NCI-H187 (cell line): ENCODE measurements at regions not wholly inside any gene's neighbourhood (a gene's known extent, or its start where the extent isn't known, plus 50 kb on each side); places are given as distances from the start of the nearest gene placed in this dataset.

Source experiments
- DNase-seq, 2 experiments: peaks; one replicate each; lab custom pipeline; 2025; lab: John Stamatoyannopoulos, UW

- DNase-seq = no peak
Observed at GRCh38 chr13:73966331-73966730, 167.9 kb downstream of the KLF12 start.

GRCh38 chr13:73962284-73962683 is 171.9 kb downstream of the KLF12 start:
- DNase-seq = no peak

GRCh38 chr13:73961181-73961580 is 173.0 kb downstream of the KLF12 start:
- DNase-seq = no peak

- DNase-seq = no peak
Observed at GRCh38 chr13:73960474-73960873, 173.7 kb downstream of the KLF12 start.

GRCh38 chr13:73958657-73959397 is 175.4 kb downstream of the KLF12 start:
- DNase-seq = no peak

- no peak for DNase-seq
Observed at GRCh38 chr13:73957889-73958288, 176.3 kb downstream of the KLF12 start.

- no peak for DNase-seq
Observed at GRCh38 chr13:73956795-73957408, 177.3 kb downstream of the KLF12 start.

GRCh38 chr13:73955977-73956500 is 178.2 kb downstream of the KLF12 start:
- no peak for DNase-seq

GRCh38 chr13:73954808-73955207 is 179.4 kb downstream of the KLF12 start:
- DNase-seq = no peak

GRCh38 chr13:73952648-73953047 is 181.6 kb downstream of the KLF12 start:
- DNase-seq = no peak

GRCh38 chr13:73948848-73949529 is 185.2 kb downstream of the KLF12 start:
- DNase-seq = no peak

- DNase-seq = no peak
Observed at GRCh38 chr13:73945871-73946270, 188.3 kb downstream of the KLF12 start.

GRCh38 chr13:73945382-73945781 is 188.8 kb downstream of the KLF12 start:
- no peak for DNase-seq

GRCh38 chr13:73943965-73944233 is 190.3 kb downstream of the KLF12 start:
- no peak for DNase-seq

- no peak for DNase-seq
Observed at GRCh38 chr13:73943137-73943964, 190.9 kb downstream of the KLF12 start.

GRCh38 chr13:73941752-73942151 is 192.5 kb downstream of the KLF12 start:
- no peak for DNase-seq

GRCh38 chr13:73940098-73940497 is 194.1 kb downstream of the KLF12 start:
- peak; percentile 59 to 88 for DNase-seq

GRCh38 chr13:73939603-73940002 is 194.6 kb downstream of the KLF12 start:
- no peak for DNase-seq

GRCh38 chr13:73939071-73939380 is 195.2 kb downstream of the KLF12 start:
- no peak for DNase-seq

- DNase-seq = no peak
Observed at GRCh38 chr13:73938372-73939070, 195.7 kb downstream of the KLF12 start.

- no peak for DNase-seq
Observed at GRCh38 chr13:73937441-73937840, 196.8 kb downstream of the KLF12 start.

- no peak for DNase-seq
Observed at GRCh38 chr13:73935991-73936390, 198.2 kb downstream of the KLF12 start.
